ENCODE measurements at regions not wholly inside any gene's neighbourhood (a gene's known extent, or its start where the extent isn't known, plus 50 kb on each side); places are given as distances from the start of the nearest gene placed in this dataset.

DNA sequence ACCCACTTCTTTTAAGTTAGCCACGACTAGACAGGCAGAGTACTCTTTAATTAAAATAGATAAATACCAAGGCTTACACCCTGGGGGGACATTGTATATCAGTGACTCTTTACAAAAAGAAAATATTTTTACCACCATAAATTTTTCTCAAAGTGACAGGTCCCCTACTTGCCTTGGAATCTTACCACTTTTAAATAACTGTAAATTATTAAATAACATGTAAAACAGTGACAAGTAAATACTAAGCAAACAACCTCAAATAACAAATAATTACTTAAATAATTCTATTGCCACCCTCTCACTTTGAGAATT, 116.3 kb downstream of the OGFRL1 start:
- Histone ChIP-seq H2AFZ (ENCODE audit: low read length) (no peak overlapping the region), H3K4me2 (ENCODE audit: low read depth, low read length, poor library complexity, severe bottlenecking) (no peak overlapping the region), H3K4me1 (ENCODE audit: insufficient read depth, low read length, poor library complexity, severe bottlenecking) (no peaks in the 10 kb centered on the region)

GRCh38 chr6:71405416-71405815, 116.8 kb downstream of the OGFRL1 start:
- Histone ChIP-seq H4K20me1 (ENCODE audit: insufficient read depth, low read length, poor library complexity, severe bottlenecking) (no peaks in the 10 kb centered on the region), H3K4me3 (ENCODE audit: low read length, poor library complexity, severe bottlenecking) (no peak overlapping the region), H3F3A (ENCODE audit: low read depth) (no peaks in the 10 kb centered on the region), H3K4me1 (ENCODE audit: insufficient read depth, low read length, poor library complexity, severe bottlenecking) (peaks cover 3% of the 10 kb centered on the region), H3K9me2 (replicated peaks; ENCODE audit: low read depth, low read length) (no peaks in the 10 kb centered on the region), H3K9me3 (ENCODE audit: insufficient read depth, low read depth, low read length) (no peaks in the 10 kb centered on the region), H3K79me2 (ENCODE audit: insufficient read depth, low read length) (no peaks in the 10 kb centered on the region), H2AFZ (ENCODE audit: low read length) (no peak overlapping the region), H3K4me2 (ENCODE audit: low read depth, low read length, poor library complexity, severe bottlenecking) (no peak overlapping the region), H3K27me3 (ENCODE audit: insufficient read depth, low read length, poor library complexity, severe bottlenecking) (no peaks in the 10 kb centered on the region), H3K36me3 (ENCODE audit: insufficient read depth, low read length) (no peaks in the 10 kb centered on the region), H3K9ac (ENCODE audit: low read depth, low read length, poor library complexity, severe bottlenecking) (no peak overlapping the region)
- no peak for TF ChIP-seq EZH2phosphoT487 (IDR thresholded peaks at IDR 0.05; ENCODE audit: borderline replicate concordance)
- TF ChIP-seq CTCF (conservative IDR thresholded peaks at IDR 0.05; ENCODE audit: low read length) = no peak

More for the DNA sequence above, 116.3 kb downstream of the OGFRL1 start:
- Histone ChIP-seq H3K27me3 (ENCODE audit: insufficient read depth, low read length, poor library complexity, severe bottlenecking) (no peaks in the 10 kb centered on the region), H3K4me3 (ENCODE audit: low read length, poor library complexity, severe bottlenecking) (no peak overlapping the region), H3K79me2 (ENCODE audit: insufficient read depth, low read length) (no peaks in the 10 kb centered on the region), H3K9me3 (ENCODE audit: insufficient read depth, low read depth, low read length) (no peaks in the 10 kb centered on the region), H4K20me1 (ENCODE audit: insufficient read depth, low read length, poor library complexity, severe bottlenecking) (no peaks in the 10 kb centered on the region), H3F3A (ENCODE audit: low read depth) (no peaks in the 10 kb centered on the region), H3K9me2 (replicated peaks; ENCODE audit: low read depth, low read length) (no peaks in the 10 kb centered on the region), H3K9ac (ENCODE audit: low read depth, low read length, poor library complexity, severe bottlenecking) (no peak overlapping the region), H3K36me3 (ENCODE audit: insufficient read depth, low read length) (no peaks in the 10 kb centered on the region)
- TF ChIP-seq EZH2phosphoT487 (IDR thresholded peaks at IDR 0.05; ENCODE audit: borderline replicate concordance) = no peak
- no peak for TF ChIP-seq CTCF (conservative IDR thresholded peaks at IDR 0.05; ENCODE audit: low read length)

- Histone ChIP-seq H3K4me2 (ENCODE audit: low read depth, low read length, poor library complexity, severe bottlenecking) (no peak overlapping the region), H3K36me3 (ENCODE audit: insufficient read depth, low read length) (no peaks in the 10 kb centered on the region), H3K4me1 (ENCODE audit: insufficient read depth, low read length, poor library complexity, severe bottlenecking) (peaks cover 3% of the 10 kb centered on the region), H3K27me3 (ENCODE audit: insufficient read depth, low read length, poor library complexity, severe bottlenecking) (no peaks in the 10 kb centered on the region), H2AFZ (ENCODE audit: low read length) (no peak overlapping the region), H3K9me2 (replicated peaks; ENCODE audit: low read depth, low read length) (no peaks in the 10 kb centered on the region), H3K4me3 (ENCODE audit: low read length, poor library complexity, severe bottlenecking) (no peak overlapping the region), H3K9ac (ENCODE audit: low read depth, low read length, poor library complexity, severe bottlenecking) (no peak overlapping the region), H3K79me2 (ENCODE audit: insufficient read depth, low read length) (no peaks in the 10 kb centered on the region), H3K9me3 (ENCODE audit: insufficient read depth, low read depth, low read length) (no peaks in the 10 kb centered on the region), H3F3A (ENCODE audit: low read depth) (no peaks in the 10 kb centered on the region), H4K20me1 (ENCODE audit: insufficient read depth, low read length, poor library complexity, severe bottlenecking) (no peaks in the 10 kb centered on the region)
- TF ChIP-seq EZH2phosphoT487 (IDR thresholded peaks at IDR 0.05; ENCODE audit: borderline replicate concordance) (no peak), CTCF (conservative IDR thresholded peaks at IDR 0.05; ENCODE audit: low read length) (no peak)
These were observed 118.6 kb downstream of the OGFRL1 start for GRCh38 chr6:71406865-71407860.

All from Loucy (cell line).